ENCODE measurements at regions not wholly inside any gene's neighbourhood (a gene's known extent, or its start where the extent isn't known, plus 50 kb on each side); places are given as distances from the start of the nearest gene placed in this dataset.
A peak's percentile ranks its signal among the peaks of the same experiment; 100 is the strongest.

GRCh38 chr12:75974323-75975187, 57.0 kb downstream of the PHLDA1 start:
- intact Hi-C loops (cut with micrococcal nuclease; ENCODE audit: unreplicated experiment): no loop called here
- no TSS peak for BruUV-seq (replicated peaks)
- CTCF ChIA-PET: interaction anchor here (0.7 kb wide), 1 partner anchor 15 kb away, joined by 5 read pairs; no protein-coding TSS in a partner anchor

DNA sequence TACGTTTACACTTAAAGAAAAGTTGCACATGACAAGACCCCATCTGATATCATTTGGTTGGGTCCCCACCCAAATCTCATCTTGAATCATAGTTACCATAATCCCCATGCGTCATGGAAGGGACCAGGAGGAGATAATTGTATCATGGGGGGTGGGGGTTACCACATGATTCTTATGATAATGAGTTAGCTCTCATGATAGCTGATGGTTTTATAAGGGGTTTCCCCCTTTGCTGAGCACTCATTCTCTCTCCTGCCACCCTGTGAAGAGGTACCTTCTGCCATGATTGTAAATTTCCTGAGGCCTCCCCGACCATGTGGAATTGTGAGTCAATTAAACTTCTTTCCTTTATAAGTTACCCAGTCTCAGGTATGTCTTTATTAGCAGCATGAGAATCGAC, 60.3 kb downstream of the PHLDA1 start:
- H3K4me1 Mint-ChIP-seq (ENCODE audit: low read depth, unreplicated experiment): peaks cover 15% of the 10 kb centered on the region
- TF ChIP-seq, protein P1, sequence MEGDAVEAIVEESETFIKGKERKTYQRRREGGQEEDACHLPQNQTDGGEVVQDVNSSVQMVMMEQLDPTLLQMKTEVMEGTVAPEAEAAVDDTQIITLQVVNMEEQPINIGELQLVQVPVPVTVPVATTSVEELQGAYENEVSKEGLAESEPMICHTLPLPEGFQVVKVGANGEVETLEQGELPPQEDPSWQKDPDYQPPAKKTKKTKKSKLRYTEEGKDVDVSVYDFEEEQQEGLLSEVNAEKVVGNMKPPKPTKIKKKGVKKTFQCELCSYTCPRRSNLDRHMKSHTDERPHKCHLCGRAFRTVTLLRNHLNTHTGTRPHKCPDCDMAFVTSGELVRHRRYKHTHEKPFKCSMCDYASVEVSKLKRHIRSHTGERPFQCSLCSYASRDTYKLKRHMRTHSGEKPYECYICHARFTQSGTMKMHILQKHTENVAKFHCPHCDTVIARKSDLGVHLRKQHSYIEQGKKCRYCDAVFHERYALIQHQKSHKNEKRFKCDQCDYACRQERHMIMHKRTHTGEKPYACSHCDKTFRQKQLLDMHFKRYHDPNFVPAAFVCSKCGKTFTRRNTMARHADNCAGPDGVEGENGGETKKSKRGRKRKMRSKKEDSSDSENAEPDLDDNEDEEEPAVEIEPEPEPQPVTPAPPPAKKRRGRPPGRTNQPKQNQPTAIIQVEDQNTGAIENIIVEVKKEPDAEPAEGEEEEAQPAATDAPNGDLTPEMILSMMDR (IDR thresholded peaks at IDR 0.05; ENCODE audit: insufficient read depth in 1 of 2, low read depth in 1 of 2, low read length in 1 of 2, severe bottlenecking in 1 of 2, unreplicated experiment in 1 of 2): no peak
- intact Hi-C loops (cut with micrococcal nuclease; ENCODE audit: unreplicated experiment): no loop called here
- peaks cover 32% of the 10 kb centered on the region for H3K4me1 ChIP-seq
- H3K9me3 ChIP-seq: no peaks in the 10 kb centered on the region
- no peaks in the 10 kb centered on the region for H3K27me3 ChIP-seq (replicated peaks; ENCODE audit: control insufficient read depth, insufficient read depth, low read length)
- ChIA-PET CTCF (no interaction called here), POLR2A (no interaction called here)
- DNase-seq: no peak
- H3K27me3 Mint-ChIP-seq (ENCODE audit: insufficient read depth, unreplicated experiment): no peaks in the 10 kb centered on the region
- no peak overlapping the region for H3K27ac Mint-ChIP-seq (ENCODE audit: unreplicated experiment)
- no peaks in the 10 kb centered on the region for H3K36me3 Mint-ChIP-seq (ENCODE audit: insufficient read depth, unreplicated experiment)
- H3K36me3 ChIP-seq (ENCODE audit: control insufficient read depth, insufficient read depth, low read length): no peaks in the 10 kb centered on the region
- H3K4me3 Mint-ChIP-seq (ENCODE audit: unreplicated experiment): no peak overlapping the region
- H3K4me3 ChIP-seq (ENCODE audit: low read depth, low read length): no peak overlapping the region
- no peaks in the 10 kb centered on the region for H3K9me3 Mint-ChIP-seq (ENCODE audit: unreplicated experiment)
- no TSS peak for BruUV-seq (replicated peaks)

More at GRCh38 chr12:75974323-75975187, 57.0 kb downstream of the PHLDA1 start:
- Mint-ChIP-seq H3K36me3 (ENCODE audit: insufficient read depth, unreplicated experiment) (peaks cover 8% of the 10 kb centered on the region), H3K4me1 (ENCODE audit: low read depth, unreplicated experiment) (peaks cover 36% of the 10 kb centered on the region), H3K27me3 (ENCODE audit: insufficient read depth, unreplicated experiment) (no peaks in the 10 kb centered on the region), H3K9me3 (ENCODE audit: unreplicated experiment) (no peaks in the 10 kb centered on the region), H3K27ac (ENCODE audit: unreplicated experiment) (peak overlapping the region; percentile 92), H3K4me3 (ENCODE audit: unreplicated experiment) (no peak overlapping the region)
- H3K9me3 ChIP-seq: no peaks in the 10 kb centered on the region
- POLR2A ChIA-PET: no interaction called here
- no peaks in the 10 kb centered on the region for H3K27me3 ChIP-seq (replicated peaks; ENCODE audit: control insufficient read depth, insufficient read depth, low read length)
- peaks cover 58% of the 10 kb centered on the region for H3K4me1 ChIP-seq
- no peak for DNase-seq
- H3K36me3 ChIP-seq (ENCODE audit: control insufficient read depth, insufficient read depth, low read length): no peaks in the 10 kb centered on the region
- no peak overlapping the region for H3K4me3 ChIP-seq (ENCODE audit: low read depth, low read length)
- TF ChIP-seq, protein P1 (IDR thresholded peaks at IDR 0.05; ENCODE audit: insufficient read depth in 1 of 2, low read depth in 1 of 2, low read length in 1 of 2, severe bottlenecking in 1 of 2, unreplicated experiment in 1 of 2): no peak

DNA sequence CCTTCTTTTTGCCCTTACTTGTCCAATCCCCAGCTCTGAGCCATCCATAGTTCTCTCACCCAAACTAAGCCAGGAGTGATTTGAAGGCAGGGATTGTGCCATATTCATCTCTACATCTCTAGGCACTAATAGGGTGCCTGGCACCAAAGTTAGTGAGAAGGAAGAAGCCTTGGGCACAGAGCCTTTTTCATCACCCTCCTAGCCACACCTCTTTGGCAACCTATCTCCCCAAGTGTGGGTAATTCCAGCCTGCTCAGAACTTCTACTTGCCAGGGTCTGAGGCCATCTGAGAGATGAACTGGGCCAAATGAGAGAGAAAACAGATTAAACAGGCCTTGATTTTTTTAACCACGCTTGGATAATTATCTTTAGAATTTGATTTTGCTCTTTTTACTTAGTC, 61.3 kb downstream of the PHLDA1 start:
- H3K4me1 ChIP-seq: peaks cover 23% of the 10 kb centered on the region
- no TSS peak for BruUV-seq (replicated peaks)
- Mint-ChIP-seq H3K36me3 (ENCODE audit: insufficient read depth, unreplicated experiment) (no peaks in the 10 kb centered on the region), H3K4me3 (ENCODE audit: unreplicated experiment) (no peak overlapping the region), H3K4me1 (ENCODE audit: low read depth, unreplicated experiment) (peaks cover 16% of the 10 kb centered on the region), H3K27me3 (ENCODE audit: insufficient read depth, unreplicated experiment) (no peaks in the 10 kb centered on the region), H3K27ac (ENCODE audit: unreplicated experiment) (no peak overlapping the region), H3K9me3 (ENCODE audit: unreplicated experiment) (no peaks in the 10 kb centered on the region)
- H3K36me3 ChIP-seq (ENCODE audit: control insufficient read depth, insufficient read depth, low read length): no peaks in the 10 kb centered on the region
- POLR2A ChIA-PET: no interaction called here
- CTCF ChIA-PET: no interaction called here
- TF ChIP-seq, protein P1 (IDR thresholded peaks at IDR 0.05; ENCODE audit: insufficient read depth in 1 of 2, low read depth in 1 of 2, low read length in 1 of 2, severe bottlenecking in 1 of 2, unreplicated experiment in 1 of 2): no peak
- H3K4me3 ChIP-seq (ENCODE audit: low read depth, low read length): no peak overlapping the region
- intact Hi-C loops (cut with micrococcal nuclease; ENCODE audit: unreplicated experiment): no loop called here
- DNase-seq: no peak
- H3K9me3 ChIP-seq: no peaks in the 10 kb centered on the region
- H3K27me3 ChIP-seq (replicated peaks; ENCODE audit: control insufficient read depth, insufficient read depth, low read length): no peaks in the 10 kb centered on the region
